WTC11 (cell line): ENCODE measurements at regions not wholly inside any gene's neighbourhood (a gene's known extent, or its start where the extent isn't known, plus 50 kb on each side); places are given as distances from the start of the nearest gene placed in this dataset.

Experiments
- ARID4B ChIP-seq: sonication (generic); formaldehyde crosslinking; IDR thresholded peaks from 2 replicates; pipeline ENCODE4 v1.8.0; 2023; ENCODE audit warnings: missing genetic modification reagents, mild to moderate bottlenecking, borderline replicate concordance
- CTCF ChIP-seq: fragments of 200-600 bp; IDR thresholded peaks from 2 replicates; pipeline ENCODE4 v1.8.0; 2022; ENCODE audit warnings: antibody characterized with exemption
- ELF4 ChIP-seq: sonication (generic); formaldehyde crosslinking; IDR thresholded peaks from 2 replicates; pipeline ENCODE4 v1.8.1; 2022; ENCODE audit warnings: low read depth, mild to moderate bottlenecking, moderate library complexity, missing genetic modification reagents
- KAT7 ChIP-seq: sonication (generic); formaldehyde crosslinking; IDR thresholded peaks from 2 replicates; pipeline ENCODE4 v1.8.1; 2023; ENCODE audit warnings: missing genetic modification reagents, mild to moderate bottlenecking, borderline replicate concordance
- MAX ChIP-seq: sonication (generic); formaldehyde crosslinking; IDR thresholded peaks from 2 replicates; pipeline ENCODE4 v1.8.0; 2022; ENCODE audit warnings: mild to moderate bottlenecking, missing genetic modification reagents
- NR2C2 ChIP-seq: sonication (generic); formaldehyde crosslinking; IDR thresholded peaks from 2 replicates; pipeline ENCODE4 v1.8.0; 2022; ENCODE audit warnings: mild to moderate bottlenecking, missing genetic modification reagents
- TEAD4 ChIP-seq: sonication (generic); formaldehyde crosslinking; IDR thresholded peaks from 2 replicates; pipeline ENCODE4 v1.8.0; 2022; ENCODE audit warnings: mild to moderate bottlenecking, missing genetic modification reagents
- TF ChIP-seq, protein P1 (sequence below): sonication (generic); formaldehyde crosslinking; IDR thresholded peaks from 2 replicates; pipeline ENCODE4 v1.8.1; 2022; ENCODE audit warnings: low read depth, mild to moderate bottlenecking, moderate library complexity, missing genetic modification reagents, borderline replicate concordance

DNA sequence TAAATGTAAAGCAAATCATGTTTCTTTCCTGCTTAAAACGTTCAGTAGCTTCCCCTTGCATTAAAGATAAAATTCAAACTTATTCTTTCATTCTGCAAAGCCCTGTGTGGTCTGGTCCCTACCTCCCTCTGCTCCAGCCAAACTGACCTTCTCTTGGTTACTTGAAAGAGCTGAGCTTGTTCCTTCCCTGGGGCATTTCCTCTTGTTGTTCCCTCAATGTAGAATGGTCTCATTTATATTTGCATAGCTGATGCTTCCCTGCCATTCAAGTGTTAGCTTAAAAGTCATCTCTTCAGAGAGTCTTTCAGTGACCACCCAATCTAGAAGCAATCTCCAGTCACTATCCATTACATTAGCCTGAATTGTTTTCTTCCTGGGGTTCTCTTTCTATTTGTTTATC lies 1618.5 kb upstream of the TENM4 start:
- TF ChIP-seq NR2C2 (CRISPR knock-in tag) = no peak
- TF ChIP-seq MAX (CRISPR knock-in tag) = no peak
- TF ChIP-seq, protein P1, sequence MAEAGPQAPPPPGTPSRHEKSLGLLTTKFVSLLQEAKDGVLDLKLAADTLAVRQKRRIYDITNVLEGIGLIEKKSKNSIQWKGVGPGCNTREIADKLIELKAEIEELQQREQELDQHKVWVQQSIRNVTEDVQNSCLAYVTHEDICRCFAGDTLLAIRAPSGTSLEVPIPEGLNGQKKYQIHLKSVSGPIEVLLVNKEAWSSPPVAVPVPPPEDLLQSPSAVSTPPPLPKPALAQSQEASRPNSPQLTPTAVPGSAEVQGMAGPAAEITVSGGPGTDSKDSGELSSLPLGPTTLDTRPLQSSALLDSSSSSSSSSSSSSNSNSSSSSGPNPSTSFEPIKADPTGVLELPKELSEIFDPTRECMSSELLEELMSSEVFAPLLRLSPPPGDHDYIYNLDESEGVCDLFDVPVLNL (CRISPR knock-in tag) = no peak
- no peak for TF ChIP-seq TEAD4 (CRISPR knock-in tag)
- no peak for TF ChIP-seq CTCF
- TF ChIP-seq ARID4B = no peak
- no peak for TF ChIP-seq KAT7
- TF ChIP-seq ELF4 = no peak
